HFF-Myc (cell line): ENCODE measurements at regions not wholly inside any gene's neighbourhood (a gene's known extent, or its start where the extent isn't known, plus 50 kb on each side); places are given as distances from the start of the nearest gene placed in this dataset.

ENCODE experiments used
- DNase-seq: peaks from one replicate; pipeline ENCODE4 v3.0.0-alpha.2; 2011; ENCODE audit warnings: low read depth; ENCODE audit errors: extremely low read depth
- H3K4me3 ChIP-seq: replicated peaks from 2 replicates; pipeline ENCODE4 v1.5.1; 2011; ENCODE audit warnings: low read depth, mild to moderate bottlenecking, control low read depth, low read length
- CTCF ChIP-seq: IDR thresholded peaks from 2 replicates; pipeline ENCODE4 v1.5.1; 2012; ENCODE audit warnings: mild to moderate bottlenecking, low read depth, low read length, control low read depth; ENCODE audit errors: missing control alignments

- no peak for TF ChIP-seq CTCF
Measured at GRCh38 chr16:63298993-63299392, 1262.8 kb upstream of the CDH8 start.

GRCh38 chr16:63292036-63292435 is 1255.8 kb upstream of the CDH8 start:
- DNase-seq: no peak
- H3K4me3 ChIP-seq: no peak overlapping the region
- TF ChIP-seq CTCF: no peak

More at GRCh38 chr16:63298993-63299392, 1262.8 kb upstream of the CDH8 start:
- no peak overlapping the region for H3K4me3 ChIP-seq
- DNase-seq: no peak

- peak; percentile 47 for TF ChIP-seq CTCF
- no peak for DNase-seq
- no peak overlapping the region for H3K4me3 ChIP-seq
Measured at GRCh38 chr16:63289834-63290460, 1253.7 kb upstream of the CDH8 start.

GRCh38 chr16:63287401-63287800 is 1251.2 kb upstream of the CDH8 start:
- no peak for TF ChIP-seq CTCF
- DNase-seq: no peak
- H3K4me3 ChIP-seq: no peak overlapping the region

GRCh38 chr16:63283721-63284120 is 1247.5 kb upstream of the CDH8 start:
- TF ChIP-seq CTCF: no peak
- DNase-seq: no peak
- H3K4me3 ChIP-seq: no peak overlapping the region

GRCh38 chr16:63244631-63245030 is 1208.4 kb upstream of the CDH8 start:
- no peak for DNase-seq
- TF ChIP-seq CTCF: no peak
- H3K4me3 ChIP-seq: no peak overlapping the region

- DNase-seq: no peak
- no peak for TF ChIP-seq CTCF
- no peak overlapping the region for H3K4me3 ChIP-seq
Measured at GRCh38 chr16:63241497-63242028, 1205.3 kb upstream of the CDH8 start.
